ENCODE measurements at regions not wholly inside any gene's neighbourhood (a gene's known extent, or its start where the extent isn't known, plus 50 kb on each side); places are given as distances from the start of the nearest gene placed in this dataset.

DNA sequence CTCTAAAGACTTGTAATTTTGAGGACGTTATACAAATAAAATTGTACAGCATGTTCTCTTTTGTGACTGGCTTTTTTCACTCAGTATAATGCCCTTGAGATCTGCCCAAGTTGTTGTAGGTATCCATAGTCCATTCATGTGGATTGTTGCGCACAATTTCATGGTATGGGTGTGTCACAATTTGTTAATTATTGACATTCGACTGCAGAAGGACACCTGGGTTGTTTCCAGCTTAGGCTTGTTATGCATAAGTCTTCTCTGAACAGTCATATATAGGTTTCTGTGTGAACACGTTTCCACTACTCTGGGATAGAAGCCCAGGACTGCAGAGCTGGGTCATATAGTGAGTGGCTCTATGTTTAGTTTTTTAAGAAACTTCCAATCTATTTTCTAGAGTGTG is 800.8 kb upstream of the SALL3 start:
- DNase-seq = no peak
- peak; percentile 25 for ATAC-seq
- no peaks in the 10 kb centered on the region for H3K4me1 ChIP-seq
- H3K27me3 ChIP-seq = no peaks in the 10 kb centered on the region
- peaks cover 0 to 20% of the 10 kb centered on the region in 2 donors for H3K9me3 ChIP-seq
- H3K4me3 ChIP-seq = no peak overlapping the region
- H3K36me3 ChIP-seq = no peaks in the 10 kb centered on the region
- TF ChIP-seq CTCF (IDR thresholded peaks at IDR 0.05) = no peak
- H3K27ac ChIP-seq = no peak overlapping the region
- intact Hi-C loops (cut with DNase I) = no loop called here

GRCh38 chr18:78180741-78181140 is 798.9 kb upstream of the SALL3 start:
- Histone ChIP-seq H3K36me3 (no peaks in the 10 kb centered on the region), H3K4me1 (no peaks in the 10 kb centered on the region), H3K27ac (no peak overlapping the region), H3K27me3 (no peaks in the 10 kb centered on the region), H3K9me3 (peaks cover 0 to 26% of the 10 kb centered on the region in 2 donors), H3K4me3 (no peak overlapping the region)
- no peak for TF ChIP-seq CTCF (IDR thresholded peaks at IDR 0.05)
- intact Hi-C loops (cut with DNase I) = no loop called here
- DNase-seq (no peak), ATAC-seq (no peak)

DNA sequence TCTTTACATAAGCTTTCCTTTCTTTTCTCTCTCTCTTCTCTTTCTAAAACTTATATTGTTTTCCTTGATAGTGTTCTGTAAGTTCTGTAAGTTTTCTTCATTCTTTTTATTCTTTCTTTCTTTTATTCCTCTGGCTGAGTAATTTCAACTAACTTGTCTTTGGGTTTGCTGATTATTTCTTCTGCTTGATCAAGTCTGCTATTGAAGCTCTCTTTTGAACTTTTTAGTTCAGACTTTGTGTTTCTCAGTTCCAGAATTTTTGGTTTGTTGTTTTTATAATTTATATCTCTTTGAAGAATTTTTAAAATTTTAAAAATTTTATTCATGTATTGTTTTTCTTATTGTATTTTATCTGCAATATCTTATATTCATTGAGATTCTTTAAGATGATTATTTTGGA is 795.8 kb upstream of the SALL3 start:
- DNase-seq (no peak), ATAC-seq (no peak)
- Histone ChIP-seq H3K27ac (no peak overlapping the region), H3K36me3 (no peaks in the 10 kb centered on the region), H3K4me3 (no peak overlapping the region), H3K9me3 (peaks cover 0 to 26% of the 10 kb centered on the region in 2 donors), H3K27me3 (no peaks in the 10 kb centered on the region), H3K4me1 (no peaks in the 10 kb centered on the region)
- intact Hi-C loops (cut with DNase I) = no loop called here
- no peak for TF ChIP-seq CTCF (IDR thresholded peaks at IDR 0.05)

GRCh38 chr18:78191276-78191675 is 788.3 kb upstream of the SALL3 start:
- H3K4me1 ChIP-seq = no peaks in the 10 kb centered on the region
- intact Hi-C loops (cut with DNase I) = no loop called here
- no peaks in the 10 kb centered on the region for H3K36me3 ChIP-seq
- DNase-seq = no peak
- no peak overlapping the region for H3K27ac ChIP-seq
- H3K4me3 ChIP-seq = no peak overlapping the region
- no peak for TF ChIP-seq CTCF (IDR thresholded peaks at IDR 0.05)
- ATAC-seq = no peak
- no peaks in the 10 kb centered on the region for H3K9me3 ChIP-seq
- H3K27me3 ChIP-seq = no peaks in the 10 kb centered on the region

- Histone ChIP-seq H3K27me3 (no peaks in the 10 kb centered on the region), H3K27ac (no peak overlapping the region)
- ATAC-seq = peak; percentile 99
Measured at GRCh38 chr18:78192054-78192453, 787.6 kb upstream of the SALL3 start.

More at GRCh38 chr18:78192054-78192453, 787.6 kb upstream of the SALL3 start:
- Histone ChIP-seq H3K4me3 (no peak overlapping the region), H3K36me3 (no peaks in the 10 kb centered on the region), H3K4me1 (no peaks in the 10 kb centered on the region), H3K9me3 (no peaks in the 10 kb centered on the region)
- peak; percentile 29 to 35 for TF ChIP-seq CTCF (IDR thresholded peaks at IDR 0.05)
- peak in 2 of 4 donors; percentile 77 to 80 for DNase-seq
- intact Hi-C loops (cut with DNase I) = no loop called here

All from left lung (tissue), 4 donors.